ENCODE measurements at regions not wholly inside any gene's neighbourhood (a gene's known extent, or its start where the extent isn't known, plus 50 kb on each side); places are given as distances from the start of the nearest gene placed in this dataset.

DNA sequence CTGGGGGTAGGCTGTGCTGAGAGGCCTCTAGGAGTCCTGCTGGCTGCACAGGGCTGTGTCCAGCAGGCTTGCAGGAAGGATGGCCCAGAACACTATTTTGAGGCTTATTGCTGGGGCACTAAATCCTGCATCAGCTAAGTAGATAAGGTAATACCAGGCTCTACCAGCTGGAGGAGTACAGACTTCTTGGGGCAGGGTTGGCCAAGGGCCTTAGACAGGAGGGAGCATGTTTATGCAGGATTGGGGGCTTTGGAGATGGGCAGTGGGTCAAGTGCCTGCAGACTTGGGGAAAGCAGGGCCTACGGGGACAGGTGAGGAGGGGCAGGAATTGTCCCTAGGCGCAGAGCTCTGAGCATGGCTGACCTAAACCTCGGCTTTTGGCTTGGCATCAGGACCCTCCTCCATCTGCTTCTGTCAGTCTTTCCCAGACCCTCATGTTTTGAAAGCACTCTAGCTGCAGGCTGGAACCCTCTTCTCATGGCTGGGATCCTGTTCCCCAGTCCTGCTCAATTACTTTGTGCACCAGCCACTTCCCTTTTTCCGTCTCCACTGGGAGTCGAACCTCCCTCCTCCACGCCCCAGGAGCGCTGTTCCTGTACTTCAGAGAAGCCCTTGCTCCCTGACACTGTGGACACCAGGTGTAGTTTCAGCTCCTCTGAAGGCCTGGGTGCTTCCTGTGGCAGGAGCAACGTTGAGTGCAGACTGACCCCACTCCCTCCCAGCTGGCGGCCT is 61.0 kb upstream of the SPTLC1 start:
- no peak for TF ChIP-seq EZH2phosphoT487 (IDR thresholded peaks at IDR 0.05; ENCODE audit: borderline replicate concordance, low read depth, low read length)
- TF ChIP-seq, protein P1, sequence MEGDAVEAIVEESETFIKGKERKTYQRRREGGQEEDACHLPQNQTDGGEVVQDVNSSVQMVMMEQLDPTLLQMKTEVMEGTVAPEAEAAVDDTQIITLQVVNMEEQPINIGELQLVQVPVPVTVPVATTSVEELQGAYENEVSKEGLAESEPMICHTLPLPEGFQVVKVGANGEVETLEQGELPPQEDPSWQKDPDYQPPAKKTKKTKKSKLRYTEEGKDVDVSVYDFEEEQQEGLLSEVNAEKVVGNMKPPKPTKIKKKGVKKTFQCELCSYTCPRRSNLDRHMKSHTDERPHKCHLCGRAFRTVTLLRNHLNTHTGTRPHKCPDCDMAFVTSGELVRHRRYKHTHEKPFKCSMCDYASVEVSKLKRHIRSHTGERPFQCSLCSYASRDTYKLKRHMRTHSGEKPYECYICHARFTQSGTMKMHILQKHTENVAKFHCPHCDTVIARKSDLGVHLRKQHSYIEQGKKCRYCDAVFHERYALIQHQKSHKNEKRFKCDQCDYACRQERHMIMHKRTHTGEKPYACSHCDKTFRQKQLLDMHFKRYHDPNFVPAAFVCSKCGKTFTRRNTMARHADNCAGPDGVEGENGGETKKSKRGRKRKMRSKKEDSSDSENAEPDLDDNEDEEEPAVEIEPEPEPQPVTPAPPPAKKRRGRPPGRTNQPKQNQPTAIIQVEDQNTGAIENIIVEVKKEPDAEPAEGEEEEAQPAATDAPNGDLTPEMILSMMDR (conservative IDR thresholded peaks at IDR 0.05; ENCODE audit: low read length): peak; percentile 40

Data from OCI-LY7 (cell line).